ENCODE measurements at regions not wholly inside any gene's neighbourhood (a gene's known extent, or its start where the extent isn't known, plus 50 kb on each side); places are given as distances from the start of the nearest gene placed in this dataset.

GRCh38 chr20:52419205-52419604 lies 227.6 kb upstream of the ZFP64 start:
- Histone ChIP-seq H3K27ac (replicated peaks in 1 of 4) (no peak overlapping the region), H3K9me3 (peaks cover 0 to 13% (median 5%) of the 10 kb centered on the region in 4 donors), H3K27me3 (no peaks in the 10 kb centered on the region), H3K4me3 (no peak overlapping the region), H3K4me1 (no peaks in the 10 kb centered on the region), H3K36me3 (no peaks in the 10 kb centered on the region)
- 75% methylated on average over 2 of the region's 2 CpGs for WGBS
- TF ChIP-seq POLR2AphosphoS5 (IDR thresholded peaks at IDR 0.05): no peak
- no peak for TF ChIP-seq POLR2A (IDR thresholded peaks at IDR 0.05; ENCODE audit: low read depth)
- no peak for TF ChIP-seq EP300 (IDR thresholded peaks at IDR 0.05)
- no peak for TF ChIP-seq CTCF (IDR thresholded peaks at IDR 0.05)
- DNase-seq (ENCODE audit: extremely low spot score): no peak
- intact Hi-C loops (cut with DNase I): no loop called here

- Histone ChIP-seq H3K4me3 (no peak overlapping the region), H3K27me3 (no peaks in the 10 kb centered on the region), H3K9me3 (peaks cover 0 to 13% (median 5%) of the 10 kb centered on the region in 4 donors), H3K27ac (replicated peaks in 1 of 4) (no peak overlapping the region), H3K4me1 (no peaks in the 10 kb centered on the region), H3K36me3 (no peaks in the 10 kb centered on the region)
- no peak for DNase-seq (ENCODE audit: extremely low spot score)
- intact Hi-C loops (cut with DNase I): no loop called here
- WGBS: 64% methylated on average over 2 of the region's 2 CpGs
- TF ChIP-seq CTCF (IDR thresholded peaks at IDR 0.05) (no peak), EP300 (IDR thresholded peaks at IDR 0.05) (no peak), POLR2A (IDR thresholded peaks at IDR 0.05; ENCODE audit: low read depth) (no peak), POLR2AphosphoS5 (IDR thresholded peaks at IDR 0.05) (no peak)
Observed at GRCh38 chr20:52416953-52417352, 225.4 kb upstream of the ZFP64 start.

- no peaks in the 10 kb centered on the region for H3K36me3 ChIP-seq
- no peak overlapping the region for H3K27ac ChIP-seq (replicated peaks in 1 of 4)
- intact Hi-C loops (cut with DNase I): no loop called here
- no peaks in the 10 kb centered on the region for H3K4me1 ChIP-seq
- DNase-seq (ENCODE audit: extremely low spot score): no peak
- no peaks in the 10 kb centered on the region for H3K9me3 ChIP-seq
- no peak for TF ChIP-seq POLR2AphosphoS5 (IDR thresholded peaks at IDR 0.05)
- no peak for TF ChIP-seq CTCF (IDR thresholded peaks at IDR 0.05)
- no peak for TF ChIP-seq POLR2A (IDR thresholded peaks at IDR 0.05; ENCODE audit: low read depth)
- TF ChIP-seq EP300 (IDR thresholded peaks at IDR 0.05): no peak
- no peak overlapping the region for H3K4me3 ChIP-seq
- WGBS: 100% methylated on average over 1 of the region's 1 CpG
- H3K27me3 ChIP-seq: no peaks in the 10 kb centered on the region
Observed at GRCh38 chr20:52411611-52412010, 220.0 kb upstream of the ZFP64 start.

GRCh38 chr20:52410731-52411234 lies 219.2 kb upstream of the ZFP64 start:
- no peak overlapping the region for H3K4me3 ChIP-seq
- no peaks in the 10 kb centered on the region for H3K9me3 ChIP-seq
- H3K36me3 ChIP-seq: no peaks in the 10 kb centered on the region
- no peaks in the 10 kb centered on the region for H3K4me1 ChIP-seq
- TF ChIP-seq EP300 (IDR thresholded peaks at IDR 0.05) (no peak), POLR2AphosphoS5 (IDR thresholded peaks at IDR 0.05) (no peak), POLR2A (IDR thresholded peaks at IDR 0.05; ENCODE audit: low read depth) (no peak), CTCF (IDR thresholded peaks at IDR 0.05) (no peak)
- H3K27me3 ChIP-seq: no peaks in the 10 kb centered on the region
- intact Hi-C loops (cut with DNase I): no loop called here
- 59% methylated on average over 11 of the region's 11 CpGs for WGBS
- no peak overlapping the region for H3K27ac ChIP-seq (replicated peaks in 1 of 4)
- no peak for DNase-seq (ENCODE audit: extremely low spot score)

GRCh38 chr20:52410182-52410647 lies 218.6 kb upstream of the ZFP64 start:
- Histone ChIP-seq H3K9me3 (no peaks in the 10 kb centered on the region), H3K4me1 (no peaks in the 10 kb centered on the region), H3K27me3 (no peaks in the 10 kb centered on the region), H3K27ac (replicated peaks in 1 of 4) (no peak overlapping the region), H3K4me3 (no peak overlapping the region), H3K36me3 (no peaks in the 10 kb centered on the region)
- WGBS: 28% methylated on average over 11 of the region's 11 CpGs
- DNase-seq (ENCODE audit: extremely low spot score): no peak
- intact Hi-C loops (cut with DNase I): no loop called here
- TF ChIP-seq EP300 (IDR thresholded peaks at IDR 0.05): no peak
- peak in 1 of 2 donors; percentile 14 for TF ChIP-seq POLR2AphosphoS5 (IDR thresholded peaks at IDR 0.05)

Data from esophagus muscularis mucosa (tissue), 4 donors.